ENCODE measurements at regions not wholly inside any gene's neighbourhood (a gene's known extent, or its start where the extent isn't known, plus 50 kb on each side); places are given as distances from the start of the nearest gene placed in this dataset.
A peak's percentile ranks its signal among the peaks of the same experiment; 100 is the strongest.

- no peak overlapping the region for H3K9ac ChIP-seq (ENCODE audit: low read length)
- H3K79me2 ChIP-seq (ENCODE audit: low read length) = no peaks in the 10 kb centered on the region
- no peaks in the 10 kb centered on the region for H3K27me3 ChIP-seq (ENCODE audit: low read depth, low read length)
- no peaks in the 10 kb centered on the region for H3K36me3 ChIP-seq (replicated peaks; ENCODE audit: low read depth, low read length)
- TF ChIP-seq EZH2phosphoT487 (IDR thresholded peaks at IDR 0.05; ENCODE audit: low read depth) = no peak
- TF ChIP-seq CTCF (IDR thresholded peaks at IDR 0.05; ENCODE audit: low read depth, low read length) = no peak
- H3K4me2 ChIP-seq (ENCODE audit: low read length) = no peak overlapping the region
- H2AFZ ChIP-seq (ENCODE audit: low read depth, low read length) = no peak overlapping the region
- H3K9me3 ChIP-seq (ENCODE audit: insufficient read depth, low read length) = no peaks in the 10 kb centered on the region
- H4K20me1 ChIP-seq (ENCODE audit: insufficient read depth, low read length) = 0 out of 2 replicates have a peak, but pooled peaks cover 4% of the 10 kb centered on the region
- no peak overlapping the region for H3K27ac ChIP-seq (ENCODE audit: low read length)
- no peak overlapping the region for H3K4me3 ChIP-seq (ENCODE audit: low read length)
- H3K4me1 ChIP-seq (ENCODE audit: low read length) = no peaks in the 10 kb centered on the region
Observed at GRCh38 chr18:46278481-46279465, 174.6 kb downstream of the HAUS1 start.

GRCh38 chr18:46279673-46280072, 175.5 kb downstream of the HAUS1 start:
- H3K36me3 ChIP-seq (replicated peaks; ENCODE audit: low read depth, low read length) = no peaks in the 10 kb centered on the region
- H3K9ac ChIP-seq (ENCODE audit: low read length) = no peak overlapping the region
- TF ChIP-seq CTCF (IDR thresholded peaks at IDR 0.05; ENCODE audit: low read depth, low read length) (no peak), EZH2phosphoT487 (IDR thresholded peaks at IDR 0.05; ENCODE audit: low read depth) (no peak)
- no peak overlapping the region for H3K4me3 ChIP-seq (ENCODE audit: low read length)
- no peaks in the 10 kb centered on the region for H3K79me2 ChIP-seq (ENCODE audit: low read length)
- H3K27ac ChIP-seq (ENCODE audit: low read length) = no peak overlapping the region
- no peaks in the 10 kb centered on the region for H3K4me1 ChIP-seq (ENCODE audit: low read length)
- 0 out of 2 replicates have a peak, but pooled peaks cover 4% of the 10 kb centered on the region for H4K20me1 ChIP-seq (ENCODE audit: insufficient read depth, low read length)
- H3K4me2 ChIP-seq (ENCODE audit: low read length) = no peak overlapping the region
- no peaks in the 10 kb centered on the region for H3K27me3 ChIP-seq (ENCODE audit: low read depth, low read length)
- H3K9me3 ChIP-seq (ENCODE audit: insufficient read depth, low read length) = no peaks in the 10 kb centered on the region
- no peak overlapping the region for H2AFZ ChIP-seq (ENCODE audit: low read depth, low read length)

- TF ChIP-seq EZH2phosphoT487 (IDR thresholded peaks at IDR 0.05; ENCODE audit: low read depth) (no peak), CTCF (IDR thresholded peaks at IDR 0.05; ENCODE audit: low read depth, low read length) (peak; percentile 92)
- Histone ChIP-seq H3K79me2 (ENCODE audit: low read length) (no peaks in the 10 kb centered on the region), H4K20me1 (ENCODE audit: insufficient read depth, low read length) (no peaks in the 10 kb centered on the region), H3K27ac (ENCODE audit: low read length) (no peak overlapping the region), H3K9me3 (ENCODE audit: insufficient read depth, low read length) (no peaks in the 10 kb centered on the region), H3K4me2 (ENCODE audit: low read length) (no peak overlapping the region), H3K9ac (ENCODE audit: low read length) (no peak overlapping the region), H3K36me3 (replicated peaks; ENCODE audit: low read depth, low read length) (no peaks in the 10 kb centered on the region), H2AFZ (ENCODE audit: low read depth, low read length) (no peak overlapping the region), H3K27me3 (ENCODE audit: low read depth, low read length) (no peaks in the 10 kb centered on the region), H3K4me1 (ENCODE audit: low read length) (no peaks in the 10 kb centered on the region), H3K4me3 (ENCODE audit: low read length) (no peak overlapping the region)
Observed at GRCh38 chr18:46281185-46282176, 177.3 kb downstream of the HAUS1 start.

Measured in OCI-LY3 (cell line).